ENCODE measurements at regions not wholly inside any gene's neighbourhood (a gene's known extent, or its start where the extent isn't known, plus 50 kb on each side); places are given as distances from the start of the nearest gene placed in this dataset.

GRCh38 chr10:37563715-37564108 is 293.7 kb downstream of the ZNF248 start:
- TF ChIP-seq CTCF (IDR thresholded peaks at IDR 0.05) (no peak), POLR2AphosphoS5 (IDR thresholded peaks at IDR 0.05) (no peak), POLR2A (IDR thresholded peaks at IDR 0.05) (no peak)
